Liver (tissue), 8 donors: ENCODE measurements at regions not wholly inside any gene's neighbourhood (a gene's known extent, or its start where the extent isn't known, plus 50 kb on each side); places are given as distances from the start of the nearest gene placed in this dataset.

Experiments used
- DNase-seq: peaks from one replicate; pipeline ENCODE4 v3.0.0-alpha.2; 2017; ENCODE audit warnings: low spot score
- H3K27ac ChIP-seq, 2 donors: one replicate each; pipeline ENCODE4 v1.7.0; 2013; ENCODE audit warnings: inconsistent platforms in 2 of 2, low read length in 2 of 2, control low read depth in 1 of 2, low read depth in 1 of 2, mild to moderate bottlenecking in 1 of 2
- H3K27me3 ChIP-seq, 4 donors: one replicate each; pipeline versions ENCODE4 v1.6.1 to v1.7.0; 2013; ENCODE audit warnings: low read length in 3 of 4, inconsistent platforms in 1 of 4, mild to moderate bottlenecking in 1 of 4, moderate library complexity in 1 of 4; ENCODE audit not compliant: control insufficient read depth in 4 of 4, insufficient read depth in 4 of 4
- H3K36me3 ChIP-seq, 4 donors: one replicate each; pipeline versions ENCODE4 v1.6.1 to v1.7.0; 2013; ENCODE audit warnings: low read length in 3 of 4, mild to moderate bottlenecking in 3 of 4, low read depth in 1 of 4, moderate library complexity in 1 of 4; ENCODE audit not compliant: control insufficient read depth in 4 of 4, insufficient read depth in 3 of 4
- H3K4me1 ChIP-seq, 4 donors: one replicate each; pipeline versions ENCODE4 v1.6.1 to v1.7.0; 2013; ENCODE audit warnings: low read length in 3 of 4, mild to moderate bottlenecking in 3 of 4, moderate library complexity in 1 of 4; ENCODE audit not compliant: control insufficient read depth in 4 of 4, insufficient read depth in 4 of 4
- H3K4me3 ChIP-seq, 3 donors: one replicate each; pipeline versions ENCODE4 v1.6.1 to v1.7.0; 2013; ENCODE audit warnings: low read length in 3 of 3, control low read depth in 1 of 3, low read depth in 1 of 3, mild to moderate bottlenecking in 1 of 3
- H3K9ac ChIP-seq, 2 donors: one replicate each; pipeline ENCODE4 v1.7.0; 2013; ENCODE audit warnings: low read length in 2 of 2, mild to moderate bottlenecking in 2 of 2, moderate library complexity in 2 of 2, control low read depth in 1 of 2, low read depth in 1 of 2
- H3K9me3 ChIP-seq, 4 donors: one replicate each; pipeline versions ENCODE4 v1.6.1 to v1.7.0; 2013; ENCODE audit warnings: low read length in 3 of 4; ENCODE audit not compliant: control insufficient read depth in 4 of 4
- EGR1 ChIP-seq, 2 donors: IDR thresholded peaks; 2 replicates each; pipeline ENCODE4 v1.6.1; 2016 to 2018; ENCODE audit warnings: antibody characterized with exemption in 2 of 2, low read depth in 2 of 2
- HNF4A ChIP-seq, 2 donors: conservative IDR thresholded peaks; 2 replicates each; pipeline ENCODE4 v1.6.1; 2016; ENCODE audit warnings: antibody characterized with exemption in 2 of 2, mild to moderate bottlenecking in 2 of 2
- HNF4G ChIP-seq: IDR thresholded peaks from 2 replicates; pipeline ENCODE4 v1.6.1; 2016; ENCODE audit warnings: antibody characterized with exemption
- JUND ChIP-seq, 2 donors: IDR thresholded peaks; 2 replicates each; pipeline ENCODE4 v1.6.1; 2016; ENCODE audit warnings: antibody characterized with exemption in 2 of 2
- NR2F2 ChIP-seq: IDR thresholded peaks from 2 replicates; pipeline ENCODE4 v1.6.1; 2016; ENCODE audit warnings: antibody characterized with exemption
- RAD21 ChIP-seq, 2 donors: IDR thresholded peaks; 2 replicates each; pipeline ENCODE4 v1.6.1; 2016; ENCODE audit warnings: antibody characterized with exemption in 2 of 2, mild to moderate bottlenecking in 2 of 2
- RXRA ChIP-seq, 2 donors: IDR thresholded peaks; 2 replicates each; pipeline ENCODE4 v1.6.1; 2017 to 2018; ENCODE audit warnings: antibody characterized with exemption in 2 of 2, mild to moderate bottlenecking in 1 of 2
- SP1 ChIP-seq: IDR thresholded peaks from 2 replicates; pipeline ENCODE4 v1.6.1; 2018; ENCODE audit warnings: antibody characterized with exemption, mild to moderate bottlenecking
- TAF1 ChIP-seq: conservative IDR thresholded peaks from 2 replicates; pipeline ENCODE4 v1.6.1; 2016; ENCODE audit warnings: antibody characterized with exemption, mild to moderate bottlenecking
- WGBS: extraction: QIAGEN DNeasy Blood & Tissue Kit; methylation state at CpG from one replicate; pipeline ENCODE4 v1.1.7; 2013; 5-methylcytosine and 5-hydroxymethylcytosine counted together
- TF ChIP-seq, protein P1 (sequence below): IDR thresholded peaks from 2 replicates; pipeline ENCODE4 v1.6.1; 2016; ENCODE audit warnings: antibody characterized with exemption
- TF ChIP-seq, protein P2 (sequence below): fragments of 150-350 bp; IDR thresholded peaks from 2 replicates; pipeline ENCODE4 v1.5.1; 2017; ENCODE audit warnings: improper control_type of control experiment, low read depth, low read length; ENCODE audit not compliant: missing input control
- TF ChIP-seq, protein P3 (sequence below): IDR thresholded peaks from 2 replicates; pipeline ENCODE4 v1.6.1; 2016; ENCODE audit warnings: antibody characterized with exemption
- TF ChIP-seq, protein P4 (sequence below): IDR thresholded peaks from 2 replicates; pipeline ENCODE4 v1.6.1; 2016; ENCODE audit warnings: antibody characterized with exemption, mild to moderate bottlenecking
- TF ChIP-seq, protein P5 (sequence below): IDR thresholded peaks from 2 replicates; pipeline ENCODE4 v1.6.1; 2016; ENCODE audit warnings: antibody characterized with exemption
- donor health status: healthy.
- donor health status: healthy.
- donor health status: healthy.
- donor health status: healthy.
- donor health status: healthy.

DNA sequence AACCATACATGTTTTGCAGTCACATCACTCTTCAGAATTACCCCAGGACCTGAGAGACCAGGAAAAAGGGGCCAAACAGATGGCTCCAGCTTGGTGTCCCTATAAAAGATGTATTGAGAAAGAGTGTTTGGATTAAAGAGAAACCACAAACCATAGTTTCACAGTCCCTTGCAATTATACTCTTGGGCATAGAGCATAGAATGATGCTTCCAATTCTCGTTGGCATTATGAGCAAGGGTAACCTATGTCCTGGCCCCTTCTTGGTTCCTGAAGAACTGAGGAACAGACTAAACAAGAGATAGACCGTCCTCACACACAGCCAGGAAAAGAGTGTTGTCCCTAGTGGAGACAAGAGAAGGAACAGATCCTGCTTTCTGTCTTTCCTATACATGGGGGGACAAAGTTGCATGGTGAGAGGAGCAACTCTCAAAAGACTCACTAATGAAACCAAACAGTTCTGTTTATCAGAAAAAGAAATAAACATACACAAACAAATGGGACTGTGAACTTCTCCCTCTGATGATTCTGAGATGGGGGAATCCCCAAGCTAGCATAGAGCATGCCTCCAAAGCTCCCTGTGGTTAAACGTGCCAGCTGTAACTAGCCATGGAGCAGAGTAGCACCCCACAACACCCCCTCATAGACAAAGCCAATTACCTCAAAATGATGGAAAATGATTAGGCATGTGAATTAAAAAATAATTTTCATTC is 908.6 kb downstream of the NTRK3 start (continued):
- TF ChIP-seq NR2F2 (no peak), RAD21 (IDR thresholded peaks at IDR 0.05) (no peak), SP1 (no peak), TAF1 (no peak), RXRA (IDR thresholded peaks at IDR 0.05) (no peak)
- TF ChIP-seq, protein P1, sequence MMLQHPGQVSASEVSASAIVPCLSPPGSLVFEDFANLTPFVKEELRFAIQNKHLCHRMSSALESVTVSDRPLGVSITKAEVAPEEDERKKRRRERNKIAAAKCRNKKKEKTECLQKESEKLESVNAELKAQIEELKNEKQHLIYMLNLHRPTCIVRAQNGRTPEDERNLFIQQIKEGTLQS, result no peak
- TF ChIP-seq, protein P2, sequence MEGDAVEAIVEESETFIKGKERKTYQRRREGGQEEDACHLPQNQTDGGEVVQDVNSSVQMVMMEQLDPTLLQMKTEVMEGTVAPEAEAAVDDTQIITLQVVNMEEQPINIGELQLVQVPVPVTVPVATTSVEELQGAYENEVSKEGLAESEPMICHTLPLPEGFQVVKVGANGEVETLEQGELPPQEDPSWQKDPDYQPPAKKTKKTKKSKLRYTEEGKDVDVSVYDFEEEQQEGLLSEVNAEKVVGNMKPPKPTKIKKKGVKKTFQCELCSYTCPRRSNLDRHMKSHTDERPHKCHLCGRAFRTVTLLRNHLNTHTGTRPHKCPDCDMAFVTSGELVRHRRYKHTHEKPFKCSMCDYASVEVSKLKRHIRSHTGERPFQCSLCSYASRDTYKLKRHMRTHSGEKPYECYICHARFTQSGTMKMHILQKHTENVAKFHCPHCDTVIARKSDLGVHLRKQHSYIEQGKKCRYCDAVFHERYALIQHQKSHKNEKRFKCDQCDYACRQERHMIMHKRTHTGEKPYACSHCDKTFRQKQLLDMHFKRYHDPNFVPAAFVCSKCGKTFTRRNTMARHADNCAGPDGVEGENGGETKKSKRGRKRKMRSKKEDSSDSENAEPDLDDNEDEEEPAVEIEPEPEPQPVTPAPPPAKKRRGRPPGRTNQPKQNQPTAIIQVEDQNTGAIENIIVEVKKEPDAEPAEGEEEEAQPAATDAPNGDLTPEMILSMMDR, result no peak

DNA sequence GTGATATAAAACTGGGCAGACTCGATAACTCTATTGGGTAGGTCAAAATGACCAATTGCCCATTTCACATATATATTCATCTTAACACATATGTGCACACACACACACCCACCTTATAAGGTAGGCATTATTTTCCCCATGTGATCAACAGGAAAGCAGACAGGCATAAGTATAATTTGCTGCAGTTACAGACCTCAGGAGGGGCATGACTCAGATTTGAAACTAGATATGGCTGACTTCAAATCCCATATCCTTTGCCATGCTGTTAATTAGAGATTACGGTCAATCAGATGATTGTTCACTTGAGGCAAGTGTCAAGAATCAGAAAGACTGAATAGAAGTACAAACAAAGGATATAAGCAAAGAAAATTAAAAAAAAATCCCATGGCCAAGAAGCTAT is 910.6 kb downstream of the NTRK3 start:
- no peaks in the 10 kb centered on the region for H3K9me3 ChIP-seq
- H3K27ac ChIP-seq, result no peak overlapping the region
- H3K4me3 ChIP-seq, result no peak overlapping the region
- DNase-seq, result no peak
- no peak for TF ChIP-seq EGR1 (IDR thresholded peaks at IDR 0.05; ENCODE audit: low read depth in 2 of 2)
- no peak for TF ChIP-seq HNF4G
- no peak for TF ChIP-seq JUND (IDR thresholded peaks at IDR 0.05)
- no peak for TF ChIP-seq TAF1
- TF ChIP-seq, protein P3, sequence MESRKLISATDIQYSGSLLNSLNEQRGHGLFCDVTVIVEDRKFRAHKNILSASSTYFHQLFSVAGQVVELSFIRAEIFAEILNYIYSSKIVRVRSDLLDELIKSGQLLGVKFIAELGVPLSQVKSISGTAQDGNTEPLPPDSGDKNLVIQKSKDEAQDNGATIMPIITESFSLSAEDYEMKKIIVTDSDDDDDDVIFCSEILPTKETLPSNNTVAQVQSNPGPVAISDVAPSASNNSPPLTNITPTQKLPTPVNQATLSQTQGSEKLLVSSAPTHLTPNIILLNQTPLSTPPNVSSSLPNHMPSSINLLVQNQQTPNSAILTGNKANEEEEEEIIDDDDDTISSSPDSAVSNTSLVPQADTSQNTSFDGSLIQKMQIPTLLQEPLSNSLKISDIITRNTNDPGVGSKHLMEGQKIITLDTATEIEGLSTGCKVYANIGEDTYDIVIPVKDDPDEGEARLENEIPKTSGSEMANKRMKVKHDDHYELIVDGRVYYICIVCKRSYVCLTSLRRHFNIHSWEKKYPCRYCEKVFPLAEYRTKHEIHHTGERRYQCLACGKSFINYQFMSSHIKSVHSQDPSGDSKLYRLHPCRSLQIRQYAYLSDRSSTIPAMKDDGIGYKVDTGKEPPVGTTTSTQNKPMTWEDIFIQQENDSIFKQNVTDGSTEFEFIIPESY, result no peak
- no peak for TF ChIP-seq HNF4A (conservative IDR thresholded peaks at IDR 0.05)
- TF ChIP-seq, protein P2, result no peak
- TF ChIP-seq, protein P4, sequence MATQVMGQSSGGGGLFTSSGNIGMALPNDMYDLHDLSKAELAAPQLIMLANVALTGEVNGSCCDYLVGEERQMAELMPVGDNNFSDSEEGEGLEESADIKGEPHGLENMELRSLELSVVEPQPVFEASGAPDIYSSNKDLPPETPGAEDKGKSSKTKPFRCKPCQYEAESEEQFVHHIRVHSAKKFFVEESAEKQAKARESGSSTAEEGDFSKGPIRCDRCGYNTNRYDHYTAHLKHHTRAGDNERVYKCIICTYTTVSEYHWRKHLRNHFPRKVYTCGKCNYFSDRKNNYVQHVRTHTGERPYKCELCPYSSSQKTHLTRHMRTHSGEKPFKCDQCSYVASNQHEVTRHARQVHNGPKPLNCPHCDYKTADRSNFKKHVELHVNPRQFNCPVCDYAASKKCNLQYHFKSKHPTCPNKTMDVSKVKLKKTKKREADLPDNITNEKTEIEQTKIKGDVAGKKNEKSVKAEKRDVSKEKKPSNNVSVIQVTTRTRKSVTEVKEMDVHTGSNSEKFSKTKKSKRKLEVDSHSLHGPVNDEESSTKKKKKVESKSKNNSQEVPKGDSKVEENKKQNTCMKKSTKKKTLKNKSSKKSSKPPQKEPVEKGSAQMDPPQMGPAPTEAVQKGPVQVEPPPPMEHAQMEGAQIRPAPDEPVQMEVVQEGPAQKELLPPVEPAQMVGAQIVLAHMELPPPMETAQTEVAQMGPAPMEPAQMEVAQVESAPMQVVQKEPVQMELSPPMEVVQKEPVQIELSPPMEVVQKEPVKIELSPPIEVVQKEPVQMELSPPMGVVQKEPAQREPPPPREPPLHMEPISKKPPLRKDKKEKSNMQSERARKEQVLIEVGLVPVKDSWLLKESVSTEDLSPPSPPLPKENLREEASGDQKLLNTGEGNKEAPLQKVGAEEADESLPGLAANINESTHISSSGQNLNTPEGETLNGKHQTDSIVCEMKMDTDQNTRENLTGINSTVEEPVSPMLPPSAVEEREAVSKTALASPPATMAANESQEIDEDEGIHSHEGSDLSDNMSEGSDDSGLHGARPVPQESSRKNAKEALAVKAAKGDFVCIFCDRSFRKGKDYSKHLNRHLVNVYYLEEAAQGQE, result no peak
- TF ChIP-seq, protein P5, sequence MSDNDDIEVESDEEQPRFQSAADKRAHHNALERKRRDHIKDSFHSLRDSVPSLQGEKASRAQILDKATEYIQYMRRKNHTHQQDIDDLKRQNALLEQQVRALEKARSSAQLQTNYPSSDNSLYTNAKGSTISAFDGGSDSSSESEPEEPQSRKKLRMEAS, result no peak
- no peaks in the 10 kb centered on the region for H3K4me1 ChIP-seq
- peaks cover 0 to 6% (median 0%) of the 10 kb centered on the region in 4 donors for H3K27me3 ChIP-seq
- no peak overlapping the region for H3K9ac ChIP-seq
- H3K36me3 ChIP-seq, result no peaks in the 10 kb centered on the region
- 84% methylated on average over 2 of the region's 2 CpGs for WGBS
